HCT116 (cell line): ENCODE measurements at regions not wholly inside any gene's neighbourhood (a gene's known extent, or its start where the extent isn't known, plus 50 kb on each side); places are given as distances from the start of the nearest gene placed in this dataset.

Source experiments
- CEBPB ChIP-seq: IDR thresholded peaks from 2 replicates; pipeline ENCODE4 v1.6.1; 2012; ENCODE audit warnings: low read depth
- ELF1 ChIP-seq: IDR thresholded peaks from 2 replicates; pipeline ENCODE4 v1.6.1; 2012; ENCODE audit warnings: low read depth, borderline replicate concordance
- JUND ChIP-seq: IDR thresholded peaks from 2 replicates; pipeline ENCODE4 v1.6.1; 2012
- POLR2A ChIP-seq: IDR thresholded peaks from 2 replicates; pipeline ENCODE4 v1.7.0; 2011; ENCODE audit warnings: borderline replicate concordance; ENCODE audit not compliant: insufficient read depth, insufficient read length; ENCODE audit errors: extremely low read depth
- POLR2AphosphoS5 ChIP-seq: IDR thresholded peaks from 2 replicates; pipeline ENCODE4 v1.6.1; 2011; ENCODE audit warnings: mild to moderate bottlenecking, low read depth, low read length, moderate library complexity
- RAD21 ChIP-seq: IDR thresholded peaks from 2 replicates; pipeline ENCODE4 v1.6.1; 2012; ENCODE audit warnings: low read depth, mild to moderate bottlenecking
- REST ChIP-seq: IDR thresholded peaks from 2 replicates; pipeline ENCODE4 v1.6.1; 2012; ENCODE audit warnings: low read depth
- SRF ChIP-seq: IDR thresholded peaks from 2 replicates; pipeline ENCODE4 v1.6.1; 2012; ENCODE audit warnings: low read depth
- YY1 ChIP-seq: IDR thresholded peaks from 2 replicates; pipeline ENCODE4 v1.6.1; 2011; ENCODE audit warnings: low read length, low read depth, moderate library complexity, mild to moderate bottlenecking; ENCODE audit not compliant: insufficient replicate concordance; ENCODE audit errors: extremely low read depth
- TF ChIP-seq, protein P1 (sequence below), 3 experiments: fragments of 200-600 bp in 1 of 3; sonication (generic) in 1 of 3; IDR thresholded peaks in 2 of 3; conservative IDR thresholded peaks in 1 of 3; 2 replicates each; pipeline ENCODE4 v1.5.1; 2012 to 2017; ENCODE audit warnings: low read depth in 2 of 3, low read length in 2 of 3, antibody characterized with exemption in 1 of 3, borderline replicate concordance in 1 of 3, control low read depth in 1 of 3, mild to moderate bottlenecking in 1 of 3, mixed read lengths in 1 of 3, mixed run types in 1 of 3, moderate library complexity in 1 of 3; ENCODE audit not compliant: insufficient read depth in 1 of 3
- TF ChIP-seq, protein P2 (sequence below): IDR thresholded peaks from 2 replicates; pipeline ENCODE4 v1.6.1; 2012
- TF ChIP-seq, protein P3 (sequence below): IDR thresholded peaks from 2 replicates; pipeline ENCODE4 v1.6.1; 2012

DNA sequence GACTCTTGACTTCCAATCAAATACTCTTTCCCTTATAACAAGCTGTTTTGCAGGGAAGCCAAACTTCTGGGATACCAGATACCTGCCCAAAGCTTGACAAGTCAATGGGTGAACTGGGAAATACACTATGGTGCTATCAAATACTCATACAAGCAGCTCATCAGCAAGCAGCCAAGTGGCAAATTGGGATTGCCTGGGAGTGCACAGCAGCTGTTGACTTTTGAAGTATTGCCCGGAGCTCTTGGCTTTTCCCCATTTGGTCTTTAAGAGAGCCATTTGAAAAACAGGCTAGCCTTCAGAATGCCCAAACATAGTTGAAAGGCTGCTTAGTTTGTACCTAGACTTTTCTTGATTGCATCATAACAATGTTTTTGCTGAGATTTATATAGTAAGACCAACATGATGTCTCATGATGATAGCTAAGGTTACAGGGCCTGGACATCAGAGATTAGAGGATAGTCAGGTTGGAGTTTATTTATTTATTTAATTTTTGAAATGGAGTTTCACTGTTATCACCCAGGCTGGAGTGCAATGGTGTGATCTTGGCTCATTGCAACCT is 210.1 kb upstream of the ZNF608 start:
- TF ChIP-seq, protein P1, sequence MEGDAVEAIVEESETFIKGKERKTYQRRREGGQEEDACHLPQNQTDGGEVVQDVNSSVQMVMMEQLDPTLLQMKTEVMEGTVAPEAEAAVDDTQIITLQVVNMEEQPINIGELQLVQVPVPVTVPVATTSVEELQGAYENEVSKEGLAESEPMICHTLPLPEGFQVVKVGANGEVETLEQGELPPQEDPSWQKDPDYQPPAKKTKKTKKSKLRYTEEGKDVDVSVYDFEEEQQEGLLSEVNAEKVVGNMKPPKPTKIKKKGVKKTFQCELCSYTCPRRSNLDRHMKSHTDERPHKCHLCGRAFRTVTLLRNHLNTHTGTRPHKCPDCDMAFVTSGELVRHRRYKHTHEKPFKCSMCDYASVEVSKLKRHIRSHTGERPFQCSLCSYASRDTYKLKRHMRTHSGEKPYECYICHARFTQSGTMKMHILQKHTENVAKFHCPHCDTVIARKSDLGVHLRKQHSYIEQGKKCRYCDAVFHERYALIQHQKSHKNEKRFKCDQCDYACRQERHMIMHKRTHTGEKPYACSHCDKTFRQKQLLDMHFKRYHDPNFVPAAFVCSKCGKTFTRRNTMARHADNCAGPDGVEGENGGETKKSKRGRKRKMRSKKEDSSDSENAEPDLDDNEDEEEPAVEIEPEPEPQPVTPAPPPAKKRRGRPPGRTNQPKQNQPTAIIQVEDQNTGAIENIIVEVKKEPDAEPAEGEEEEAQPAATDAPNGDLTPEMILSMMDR (IDR thresholded peaks at IDR 0.05 in 2 of 3, conservative IDR thresholded peaks at IDR 0.05 in 1 of 3; ENCODE audit: borderline replicate concordance in 1 of 3, insufficient read depth in 1 of 3, low read depth in 2 of 3, low read length in 2 of 3), result no peak
- no peak for TF ChIP-seq RAD21
- TF ChIP-seq YY1, result no peak
- TF ChIP-seq, protein P2, sequence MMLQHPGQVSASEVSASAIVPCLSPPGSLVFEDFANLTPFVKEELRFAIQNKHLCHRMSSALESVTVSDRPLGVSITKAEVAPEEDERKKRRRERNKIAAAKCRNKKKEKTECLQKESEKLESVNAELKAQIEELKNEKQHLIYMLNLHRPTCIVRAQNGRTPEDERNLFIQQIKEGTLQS, result no peak
- TF ChIP-seq, protein P3, sequence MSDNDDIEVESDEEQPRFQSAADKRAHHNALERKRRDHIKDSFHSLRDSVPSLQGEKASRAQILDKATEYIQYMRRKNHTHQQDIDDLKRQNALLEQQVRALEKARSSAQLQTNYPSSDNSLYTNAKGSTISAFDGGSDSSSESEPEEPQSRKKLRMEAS, result no peak
- TF ChIP-seq CEBPB, result no peak
- TF ChIP-seq REST, result no peak
- no peak for TF ChIP-seq POLR2AphosphoS5
- TF ChIP-seq SRF, result no peak
- TF ChIP-seq POLR2A, result no peak
- TF ChIP-seq JUND, result no peak
- no peak for TF ChIP-seq ELF1
